DOHH2 (cell line): ENCODE measurements at regions not wholly inside any gene's neighbourhood (a gene's known extent, or its start where the extent isn't known, plus 50 kb on each side); places are given as distances from the start of the nearest gene placed in this dataset.

Experiments
- EZH2phosphoT487 ChIP-seq: fragments of 200-600 bp; sonication (generic); IDR thresholded peaks from 2 replicates; pipeline ENCODE4 v1.6.1; 2017; ENCODE audit warnings: borderline replicate concordance, mild to moderate bottlenecking, antibody characterized with exemption, low read length, moderate library complexity, mixed read lengths
- TF ChIP-seq, protein P1 (sequence below): fragments of 200-600 bp; sonication (generic); IDR thresholded peaks from one replicate; pipeline ENCODE4 v1.5.1; 2014; ENCODE audit warnings: antibody characterized with exemption, mild to moderate bottlenecking, low read depth, low read length; ENCODE audit not compliant: poor library complexity, severe bottlenecking

DNA sequence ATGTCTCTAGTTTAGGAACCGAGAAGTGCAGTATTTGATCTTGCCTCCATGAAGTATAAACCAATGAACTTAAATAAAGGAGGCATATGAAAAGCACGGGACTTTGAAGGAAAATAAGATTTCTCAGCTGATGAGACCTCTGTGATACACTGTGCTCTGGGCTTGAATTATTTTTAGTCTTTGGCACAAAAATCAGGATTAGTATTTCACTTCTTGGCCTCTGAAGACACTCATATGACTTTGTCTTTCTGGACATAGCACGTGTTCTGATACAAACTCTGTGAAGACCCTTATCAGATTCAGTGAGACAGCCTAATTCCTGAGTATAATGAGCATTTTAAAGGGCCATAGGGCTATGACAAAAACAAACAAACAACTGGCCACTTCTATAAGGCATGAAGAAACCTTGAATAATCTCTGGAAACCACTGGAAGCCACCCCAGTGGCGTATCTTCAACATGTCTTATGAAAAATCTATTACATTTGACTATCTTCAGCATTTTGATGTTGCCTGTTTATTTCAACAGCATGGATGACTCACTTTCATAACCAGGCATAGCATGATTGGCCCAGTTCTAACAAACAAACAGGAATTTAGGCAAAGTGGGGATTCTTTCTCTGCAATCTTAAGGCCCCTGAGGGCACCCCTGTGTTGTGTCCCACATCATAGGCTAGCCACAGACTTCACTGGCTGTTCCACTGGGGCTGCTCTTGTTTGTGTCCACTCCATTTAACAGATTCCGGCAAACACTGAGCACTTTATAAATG lies 90.3 kb upstream of the ZNF462 start:
- TF ChIP-seq, protein P1, sequence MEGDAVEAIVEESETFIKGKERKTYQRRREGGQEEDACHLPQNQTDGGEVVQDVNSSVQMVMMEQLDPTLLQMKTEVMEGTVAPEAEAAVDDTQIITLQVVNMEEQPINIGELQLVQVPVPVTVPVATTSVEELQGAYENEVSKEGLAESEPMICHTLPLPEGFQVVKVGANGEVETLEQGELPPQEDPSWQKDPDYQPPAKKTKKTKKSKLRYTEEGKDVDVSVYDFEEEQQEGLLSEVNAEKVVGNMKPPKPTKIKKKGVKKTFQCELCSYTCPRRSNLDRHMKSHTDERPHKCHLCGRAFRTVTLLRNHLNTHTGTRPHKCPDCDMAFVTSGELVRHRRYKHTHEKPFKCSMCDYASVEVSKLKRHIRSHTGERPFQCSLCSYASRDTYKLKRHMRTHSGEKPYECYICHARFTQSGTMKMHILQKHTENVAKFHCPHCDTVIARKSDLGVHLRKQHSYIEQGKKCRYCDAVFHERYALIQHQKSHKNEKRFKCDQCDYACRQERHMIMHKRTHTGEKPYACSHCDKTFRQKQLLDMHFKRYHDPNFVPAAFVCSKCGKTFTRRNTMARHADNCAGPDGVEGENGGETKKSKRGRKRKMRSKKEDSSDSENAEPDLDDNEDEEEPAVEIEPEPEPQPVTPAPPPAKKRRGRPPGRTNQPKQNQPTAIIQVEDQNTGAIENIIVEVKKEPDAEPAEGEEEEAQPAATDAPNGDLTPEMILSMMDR = no peak
- no peak for TF ChIP-seq EZH2phosphoT487
